ENCODE measurements at regions not wholly inside any gene's neighbourhood (a gene's known extent, or its start where the extent isn't known, plus 50 kb on each side); places are given as distances from the start of the nearest gene placed in this dataset.
A peak's percentile ranks its signal among the peaks of the same experiment; 100 is the strongest.

GRCh38 chr5:103345461-103345860, 86.9 kb downstream of the MACIR start:
- POLR2A ChIA-PET: no interaction called here
- DNase-seq (ENCODE audit: extremely low spot score): no peak
- TF ChIP-seq, protein P1, sequence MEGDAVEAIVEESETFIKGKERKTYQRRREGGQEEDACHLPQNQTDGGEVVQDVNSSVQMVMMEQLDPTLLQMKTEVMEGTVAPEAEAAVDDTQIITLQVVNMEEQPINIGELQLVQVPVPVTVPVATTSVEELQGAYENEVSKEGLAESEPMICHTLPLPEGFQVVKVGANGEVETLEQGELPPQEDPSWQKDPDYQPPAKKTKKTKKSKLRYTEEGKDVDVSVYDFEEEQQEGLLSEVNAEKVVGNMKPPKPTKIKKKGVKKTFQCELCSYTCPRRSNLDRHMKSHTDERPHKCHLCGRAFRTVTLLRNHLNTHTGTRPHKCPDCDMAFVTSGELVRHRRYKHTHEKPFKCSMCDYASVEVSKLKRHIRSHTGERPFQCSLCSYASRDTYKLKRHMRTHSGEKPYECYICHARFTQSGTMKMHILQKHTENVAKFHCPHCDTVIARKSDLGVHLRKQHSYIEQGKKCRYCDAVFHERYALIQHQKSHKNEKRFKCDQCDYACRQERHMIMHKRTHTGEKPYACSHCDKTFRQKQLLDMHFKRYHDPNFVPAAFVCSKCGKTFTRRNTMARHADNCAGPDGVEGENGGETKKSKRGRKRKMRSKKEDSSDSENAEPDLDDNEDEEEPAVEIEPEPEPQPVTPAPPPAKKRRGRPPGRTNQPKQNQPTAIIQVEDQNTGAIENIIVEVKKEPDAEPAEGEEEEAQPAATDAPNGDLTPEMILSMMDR (IDR thresholded peaks at IDR 0.05; ENCODE audit: control extremely low read depth, extremely low read depth, low read depth, missing control alignments): no peak
- CTCF ChIA-PET: interaction anchor here (2.3 kb wide), 1 partner anchor 10 kb away, joined by 8 read pairs; no protein-coding TSS in a partner anchor

GRCh38 chr5:103340717-103341388, 82.3 kb downstream of the MACIR start:
- ChIA-PET POLR2A (no interaction called here), CTCF (interaction anchor here (1.2 kb wide), 1 partner anchor 13 kb away, joined by 3 read pairs; no protein-coding TSS in a partner anchor)
- peak; percentile 35 for DNase-seq (ENCODE audit: extremely low spot score)
- TF ChIP-seq, protein P1 (IDR thresholded peaks at IDR 0.05; ENCODE audit: control extremely low read depth, extremely low read depth, low read depth, missing control alignments): no peak

GRCh38 chr5:103340132-103340531, 81.6 kb downstream of the MACIR start:
- ChIA-PET POLR2A (no interaction called here), CTCF (no interaction called here)
- DNase-seq (ENCODE audit: extremely low spot score): no peak
- TF ChIP-seq, protein P1 (IDR thresholded peaks at IDR 0.05; ENCODE audit: control extremely low read depth, extremely low read depth, low read depth, missing control alignments): no peak

DNA sequence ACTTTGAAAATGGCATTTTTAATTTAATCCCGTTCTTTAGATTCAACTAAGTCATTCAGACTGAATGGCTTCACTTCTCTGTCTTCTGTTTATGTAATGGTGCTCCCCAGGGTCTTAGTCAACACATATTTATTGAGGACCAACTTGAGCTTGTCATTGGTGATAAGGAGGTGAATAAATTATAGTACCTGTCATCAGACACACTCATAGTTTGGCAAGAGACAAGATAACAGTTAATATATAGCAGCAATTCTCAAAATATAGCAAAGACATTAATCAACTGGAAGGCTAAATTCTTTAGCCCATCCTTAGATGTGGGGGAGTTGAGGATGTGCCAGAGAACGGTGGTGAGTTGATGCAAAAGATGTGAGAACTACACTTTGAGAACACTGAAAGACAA, 78.4 kb downstream of the MACIR start:
- ChIA-PET CTCF (interaction anchor here (1.2 to 1.6 kb wide), 3 partner anchors 22 to 82 kb away, joined by 3 to 4 read pairs (median 3); no protein-coding TSS in a partner anchor), POLR2A (no interaction called here)
- no peak for DNase-seq (ENCODE audit: extremely low spot score)
- TF ChIP-seq, protein P1 (IDR thresholded peaks at IDR 0.05; ENCODE audit: control extremely low read depth, extremely low read depth, low read depth, missing control alignments): no peak

- no peak for DNase-seq (ENCODE audit: extremely low spot score)
- POLR2A ChIA-PET: no interaction called here
- CTCF ChIA-PET: no interaction called here
- TF ChIP-seq, protein P1 (IDR thresholded peaks at IDR 0.05; ENCODE audit: control extremely low read depth, extremely low read depth, low read depth, missing control alignments): no peak
Measured at GRCh38 chr5:103333376-103333775, 74.8 kb downstream of the MACIR start.

- no peak for DNase-seq (ENCODE audit: extremely low spot score)
- ChIA-PET POLR2A (no interaction called here), CTCF (no interaction called here)
- TF ChIP-seq, protein P1 (IDR thresholded peaks at IDR 0.05; ENCODE audit: control extremely low read depth, extremely low read depth, low read depth, missing control alignments): no peak
Measured at GRCh38 chr5:103330875-103331274, 72.3 kb downstream of the MACIR start.
